A673 (cell line): ENCODE measurements at regions not wholly inside any gene's neighbourhood (a gene's known extent, or its start where the extent isn't known, plus 50 kb on each side); places are given as distances from the start of the nearest gene placed in this dataset.

Experiments used
- EZH2 ChIP-seq: fragments of 200-600 bp; sonication (generic); IDR thresholded peaks from 2 replicates; pipeline ENCODE4 v1.6.1; 2017; ENCODE audit warnings: borderline replicate concordance, low read depth, mild to moderate bottlenecking, mixed read lengths, antibody characterized with exemption, low read length; ENCODE audit not compliant: poor library complexity, severe bottlenecking
- TF ChIP-seq, protein P1 (sequence below): fragments of 300-800, 200-600 bp; sonication (generic); conservative IDR thresholded peaks from 2 replicates; pipeline ENCODE4 v1.5.1; 2017; ENCODE audit warnings: low read depth, mild to moderate bottlenecking, antibody characterized with exemption, low read length, moderate library complexity, mixed read lengths

DNA sequence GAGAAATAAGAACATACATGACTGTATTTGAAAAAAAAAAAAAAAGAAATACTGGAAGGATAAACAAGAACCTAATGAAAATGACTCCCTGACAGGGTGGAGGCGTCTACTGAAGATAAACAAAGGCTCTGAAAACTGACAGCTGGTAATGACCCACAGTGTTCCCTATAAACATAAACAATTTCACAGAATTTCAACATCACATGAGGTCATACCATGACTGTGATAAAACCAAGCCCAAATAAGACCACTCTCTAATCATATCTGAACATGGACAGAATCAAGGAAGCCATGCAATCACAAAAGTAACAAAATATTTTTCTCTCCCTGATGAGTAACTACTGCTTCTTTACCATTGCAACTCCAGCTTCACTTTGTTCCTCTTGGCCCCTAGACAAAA, 159.3 kb downstream of the FAM124B start:
- TF ChIP-seq, protein P1, sequence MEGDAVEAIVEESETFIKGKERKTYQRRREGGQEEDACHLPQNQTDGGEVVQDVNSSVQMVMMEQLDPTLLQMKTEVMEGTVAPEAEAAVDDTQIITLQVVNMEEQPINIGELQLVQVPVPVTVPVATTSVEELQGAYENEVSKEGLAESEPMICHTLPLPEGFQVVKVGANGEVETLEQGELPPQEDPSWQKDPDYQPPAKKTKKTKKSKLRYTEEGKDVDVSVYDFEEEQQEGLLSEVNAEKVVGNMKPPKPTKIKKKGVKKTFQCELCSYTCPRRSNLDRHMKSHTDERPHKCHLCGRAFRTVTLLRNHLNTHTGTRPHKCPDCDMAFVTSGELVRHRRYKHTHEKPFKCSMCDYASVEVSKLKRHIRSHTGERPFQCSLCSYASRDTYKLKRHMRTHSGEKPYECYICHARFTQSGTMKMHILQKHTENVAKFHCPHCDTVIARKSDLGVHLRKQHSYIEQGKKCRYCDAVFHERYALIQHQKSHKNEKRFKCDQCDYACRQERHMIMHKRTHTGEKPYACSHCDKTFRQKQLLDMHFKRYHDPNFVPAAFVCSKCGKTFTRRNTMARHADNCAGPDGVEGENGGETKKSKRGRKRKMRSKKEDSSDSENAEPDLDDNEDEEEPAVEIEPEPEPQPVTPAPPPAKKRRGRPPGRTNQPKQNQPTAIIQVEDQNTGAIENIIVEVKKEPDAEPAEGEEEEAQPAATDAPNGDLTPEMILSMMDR: no peak
- TF ChIP-seq EZH2: no peak
